ENCODE measurements at regions not wholly inside any gene's neighbourhood (a gene's known extent, or its start where the extent isn't known, plus 50 kb on each side); places are given as distances from the start of the nearest gene placed in this dataset.

DNA sequence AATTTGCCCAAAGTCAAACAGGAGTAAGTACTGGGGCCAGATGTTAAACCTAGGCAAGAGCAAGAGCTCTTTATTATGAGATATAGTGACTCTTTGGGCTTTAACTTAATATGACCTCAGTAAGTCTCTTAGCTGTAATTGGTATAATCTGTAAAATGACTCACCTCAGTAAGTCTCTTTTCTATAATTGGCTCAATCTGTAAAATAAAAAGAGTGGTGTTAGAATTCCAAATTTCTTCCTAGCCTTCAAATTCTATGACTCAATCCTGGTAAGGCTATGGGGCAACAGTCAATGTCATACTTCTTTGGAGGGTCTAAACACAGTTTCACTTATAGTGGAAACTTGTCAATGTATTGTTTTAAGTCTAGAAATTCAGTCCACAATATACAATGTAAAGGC, 1608.9 kb upstream of the PIK3C3 start:
- H3K27me3 Mint-ChIP-seq (ENCODE audit: low read depth in 2 of 2) = no peaks in the 10 kb centered on the region
- Histone ChIP-seq H3K27me3 (ENCODE audit: control insufficient read depth, insufficient read depth, low read length) (no peaks in the 10 kb centered on the region), H3K9me3 (ENCODE audit: control insufficient read depth, insufficient read depth, low read length) (peaks cover 6% of the 10 kb centered on the region), H3K4me3 (ENCODE audit: low read length) (no peak overlapping the region), H3K27ac (ENCODE audit: low read length) (no peak overlapping the region), H3K4me1 (ENCODE audit: control insufficient read depth, insufficient read depth, low read length) (no peaks in the 10 kb centered on the region), H3K36me3 (ENCODE audit: control insufficient read depth, insufficient read depth, low read length) (no peaks in the 10 kb centered on the region)
- intact Hi-C loops (cut with micrococcal nuclease) = no loop called here
- no peak for ATAC-seq
- H3K4me3 Mint-ChIP-seq = no peak overlapping the region
- no peak for DNase-seq
- no peaks in the 10 kb centered on the region for H3K4me1 Mint-ChIP-seq
- peaks cover 8 to 21% of the 10 kb centered on the region in 2 donors for H3K9me3 Mint-ChIP-seq
- no peak overlapping the region for H3K27ac Mint-ChIP-seq
- no peaks in the 10 kb centered on the region for H3K36me3 Mint-ChIP-seq
- TF ChIP-seq CTCF (IDR thresholded peaks at IDR 0.05) = no peak

DNA sequence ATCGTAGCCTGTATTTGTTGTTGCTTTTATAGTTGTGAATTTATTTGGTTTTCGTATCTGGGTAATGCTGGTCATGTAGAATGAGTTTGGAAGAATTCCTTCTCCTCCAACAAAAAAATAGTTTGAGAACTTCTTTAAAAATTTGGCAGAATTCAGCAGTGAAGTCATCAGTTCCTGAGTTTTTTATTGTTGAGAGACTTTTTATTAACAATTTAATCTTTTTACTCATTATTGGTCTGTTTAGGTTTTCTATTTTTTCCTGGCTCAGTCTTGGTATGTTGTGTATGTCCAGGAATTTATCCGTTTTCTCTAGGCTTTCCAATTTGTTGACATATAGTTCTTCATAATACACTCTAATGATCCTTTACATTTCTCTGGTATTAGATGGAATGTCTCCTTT, 1613.3 kb upstream of the PIK3C3 start:
- no peaks in the 10 kb centered on the region for H3K36me3 ChIP-seq (ENCODE audit: control insufficient read depth, insufficient read depth, low read length)
- Mint-ChIP-seq H3K4me3 (no peak overlapping the region), H3K4me1 (no peaks in the 10 kb centered on the region), H3K27me3 (ENCODE audit: low read depth in 2 of 2) (no peaks in the 10 kb centered on the region), H3K27ac (no peak overlapping the region), H3K9me3 (peaks cover 6 to 17% of the 10 kb centered on the region in 2 donors), H3K36me3 (no peaks in the 10 kb centered on the region)
- WGBS (ENCODE audit: insufficient coverage) = 100% methylated on average over 1 of the region's 3 CpGs
- no peak overlapping the region for H3K27ac ChIP-seq (ENCODE audit: low read length)
- intact Hi-C loops (cut with micrococcal nuclease) = no loop called here
- H3K9me3 ChIP-seq (ENCODE audit: control insufficient read depth, insufficient read depth, low read length) = peaks cover 6% of the 10 kb centered on the region
- ATAC-seq = no peak
- no peaks in the 10 kb centered on the region for H3K27me3 ChIP-seq (ENCODE audit: control insufficient read depth, insufficient read depth, low read length)
- TF ChIP-seq CTCF (IDR thresholded peaks at IDR 0.05) = no peak
- DNase-seq = no peak
- H3K4me1 ChIP-seq (ENCODE audit: control insufficient read depth, insufficient read depth, low read length) = no peaks in the 10 kb centered on the region
- H3K4me3 ChIP-seq (ENCODE audit: low read length) = no peak overlapping the region

GRCh38 chr18:40338284-40338683, 1616.8 kb upstream of the PIK3C3 start:
- ATAC-seq (no peak), DNase-seq (no peak)
- Mint-ChIP-seq H3K4me3 (no peak overlapping the region), H3K4me1 (no peaks in the 10 kb centered on the region), H3K36me3 (peaks cover 7% of the 10 kb centered on the region), H3K27me3 (ENCODE audit: low read depth in 2 of 2) (no peaks in the 10 kb centered on the region), H3K27ac (no peak overlapping the region), H3K9me3 (peaks cover 6 to 26% of the 10 kb centered on the region in 2 donors)
- TF ChIP-seq CTCF (IDR thresholded peaks at IDR 0.05) = no peak
- Histone ChIP-seq H3K9me3 (ENCODE audit: control insufficient read depth, insufficient read depth, low read length) (peaks cover 6% of the 10 kb centered on the region), H3K4me1 (ENCODE audit: control insufficient read depth, insufficient read depth, low read length) (no peaks in the 10 kb centered on the region), H3K36me3 (ENCODE audit: control insufficient read depth, insufficient read depth, low read length) (no peaks in the 10 kb centered on the region), H3K4me3 (ENCODE audit: low read length) (no peak overlapping the region), H3K27me3 (ENCODE audit: control insufficient read depth, insufficient read depth, low read length) (no peaks in the 10 kb centered on the region), H3K27ac (ENCODE audit: low read length) (no peak overlapping the region)
- intact Hi-C loops (cut with micrococcal nuclease) = no loop called here
- WGBS (ENCODE audit: insufficient coverage) = no CpG with 5 or more reads among the region's 1 CpG

DNA sequence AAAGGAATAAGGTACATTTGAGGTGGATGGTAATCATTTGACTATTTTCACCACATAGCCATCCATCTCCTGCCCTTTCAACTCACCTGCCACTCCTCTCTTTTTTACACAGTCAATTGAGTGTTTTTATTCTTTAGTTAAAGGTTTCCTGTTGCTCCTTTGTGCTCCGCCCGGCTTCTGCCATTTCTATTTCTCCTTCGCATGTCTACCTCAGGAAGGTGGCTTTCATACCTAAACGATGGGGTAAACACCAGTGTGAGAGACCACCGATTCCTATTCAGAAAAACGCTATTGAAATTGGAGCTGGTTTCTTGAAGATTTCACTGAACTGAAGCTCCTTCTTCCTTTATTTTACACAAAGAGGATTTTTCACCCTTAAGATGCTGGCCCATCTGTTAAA, 1628.0 kb upstream of the PIK3C3 start:
- H3K36me3 ChIP-seq (ENCODE audit: control insufficient read depth, insufficient read depth, low read length) = no peaks in the 10 kb centered on the region
- Mint-ChIP-seq H3K36me3 (no peaks in the 10 kb centered on the region), H3K4me1 (no peaks in the 10 kb centered on the region), H3K4me3 (no peak overlapping the region), H3K27me3 (ENCODE audit: low read depth in 2 of 2) (no peaks in the 10 kb centered on the region), H3K9me3 (peaks cover 11 to 13% of the 10 kb centered on the region in 2 donors), H3K27ac (no peak overlapping the region)
- no peak for TF ChIP-seq CTCF (IDR thresholded peaks at IDR 0.05)
- ATAC-seq (no peak), DNase-seq (no peak)
- no peaks in the 10 kb centered on the region for H3K4me1 ChIP-seq (ENCODE audit: control insufficient read depth, insufficient read depth, low read length)
- H3K27ac ChIP-seq (ENCODE audit: low read length) = no peak overlapping the region
- intact Hi-C loops (cut with micrococcal nuclease) = no loop called here
- no peaks in the 10 kb centered on the region for H3K27me3 ChIP-seq (ENCODE audit: control insufficient read depth, insufficient read depth, low read length)
- 84% methylated on average over 6 of the region's 6 CpGs for WGBS (ENCODE audit: insufficient coverage)
- no peak overlapping the region for H3K4me3 ChIP-seq (ENCODE audit: low read length)
- H3K9me3 ChIP-seq (ENCODE audit: control insufficient read depth, insufficient read depth, low read length) = peaks cover under 1% of the 10 kb centered on the region
